SK-N-SH (cell line): ENCODE measurements at regions not wholly inside any gene's neighbourhood (a gene's known extent, or its start where the extent isn't known, plus 50 kb on each side); places are given as distances from the start of the nearest gene placed in this dataset.

Experiments used
- CTCF ChIA-PET: fragments of 300-600, 350-600 bp; formaldehyde crosslinking; extraction: SDS; loops from one replicate; lab custom pipeline; 2021; lab: Yijun Ruan, JAX
- POLR2A ChIA-PET: fragments of 350-600 bp; sonication (Branson Sonifier 250); formaldehyde crosslinking; extraction: SDS; loops from one replicate; lab custom pipeline; 2020; ENCODE audit warnings: antibody characterized with exemption, inconsistent platforms; lab: Yijun Ruan, JAX
- DNase-seq: peaks from one replicate; pipeline ENCODE4 v3.0.0; 2012
- H2AFZ ChIP-seq: fragments of 200-600 bp; sonication (generic); 2 replicates; pipeline ENCODE4 v1.8.1; 2016; ENCODE audit warnings: antibody characterized with exemption, mild to moderate bottlenecking, low read depth
- H3F3A ChIP-seq: fragments of 200-600 bp; sonication (generic); replicated peaks from 2 replicates; pipeline ENCODE3; 2016; ENCODE audit warnings: antibody characterized with exemption, mild to moderate bottlenecking; ENCODE audit not compliant: insufficient read depth
- H3K27ac ChIP-seq, 2 experiments: fragments of 200-500 bp in 1 of 2; fragments of 200-600 bp in 1 of 2; sonication (Bioruptor generic) in 1 of 2; sonication (generic), shearing (Covaris generic) in 1 of 2; 2 replicates each; pipeline versions ENCODE4 v1.5.1 to v1.6.1; 2014 to 2016; ENCODE audit warnings: low read depth in 2 of 2, inconsistent platforms in 1 of 2, low read length in 1 of 2, mild to moderate bottlenecking in 1 of 2, mixed read lengths in 1 of 2
- H3K27me3 ChIP-seq: fragments of 200-600 bp; sonication (generic), shearing (Covaris generic); 2 replicates; pipeline ENCODE4 v1.6.1; 2016; ENCODE audit warnings: mixed run types; ENCODE audit not compliant: insufficient read depth
- H3K36me3 ChIP-seq, 2 experiments: fragments of 200-500 bp in 1 of 2; fragments of 200-600 bp in 1 of 2; sonication (Bioruptor generic) in 1 of 2; sonication (generic) in 1 of 2; replicated peaks in 1 of 2; 2 replicates each; pipeline versions ENCODE3 to v1.5.1; 2014 to 2016; ENCODE audit warnings: low read length in 1 of 2, mild to moderate bottlenecking in 1 of 2; ENCODE audit not compliant: insufficient read depth in 2 of 2, control insufficient read depth in 1 of 2
- H3K4me1 ChIP-seq, 2 experiments: fragments of 200-500 bp in 1 of 2; fragments of 200-600 bp in 1 of 2; sonication (Bioruptor generic) in 1 of 2; sonication (generic), shearing (Covaris generic) in 1 of 2; 2 replicates each; pipeline versions ENCODE4 v1.5.1 to v1.6.1; 2014 to 2016; ENCODE audit warnings: low read depth in 1 of 2, low read length in 1 of 2, mixed run types in 1 of 2; ENCODE audit not compliant: insufficient read depth in 2 of 2, control insufficient read depth in 1 of 2
- H3K4me2 ChIP-seq: fragments of 200-600 bp; sonication (generic), shearing (Covaris generic); 2 replicates; pipeline ENCODE4 v1.6.1; 2017; ENCODE audit warnings: mixed run types
- H3K4me3 ChIP-seq, 2 experiments: fragments of 200-500 bp in 1 of 2; fragments of 200-600 bp in 1 of 2; sonication (Bioruptor generic) in 1 of 2; sonication (generic), shearing (Covaris generic) in 1 of 2; 2 replicates each; pipeline versions ENCODE4 v1.5.1 to v1.8.1; 2014 to 2016; ENCODE audit warnings: low read depth in 2 of 2, inconsistent platforms in 1 of 2, low read length in 1 of 2, mild to moderate bottlenecking in 1 of 2, mixed read lengths in 1 of 2, moderate library complexity in 1 of 2
- H3K79me2 ChIP-seq: fragments of 200-600 bp; sonication (generic); 2 replicates; pipeline ENCODE4 v1.8.1; 2017; ENCODE audit warnings: mild to moderate bottlenecking; ENCODE audit not compliant: insufficient read depth
- H3K9ac ChIP-seq: fragments of 200-600 bp; sonication (generic); 2 replicates; pipeline ENCODE4 v1.6.1; 2017; ENCODE audit warnings: mixed run types
- H3K9me2 ChIP-seq: fragments of 200-600 bp; sonication (generic); 2 replicates; pipeline ENCODE4 v1.6.1; 2017; ENCODE audit warnings: mixed run types
- H3K9me3 ChIP-seq: fragments of 200-600 bp; sonication (generic); 2 replicates; pipeline ENCODE4 v1.6.1; 2017; ENCODE audit warnings: mixed run types, mild to moderate bottlenecking, moderate library complexity
- H4K20me1 ChIP-seq: fragments of 200-600 bp; sonication (generic); 2 replicates; pipeline ENCODE4 v1.6.1; 2017; ENCODE audit warnings: mild to moderate bottlenecking, mixed run types; ENCODE audit not compliant: insufficient read depth
- EP300 ChIP-seq, 2 experiments: IDR thresholded peaks; 2 replicates each; pipeline versions ENCODE4 v1.4.0 to v1.6.1; 2012; ENCODE audit warnings: borderline replicate concordance in 1 of 2, low read depth in 1 of 2, low read length in 1 of 2
- FOSL2 ChIP-seq: IDR thresholded peaks from 2 replicates; pipeline ENCODE4 v1.4.0; 2012; ENCODE audit warnings: low read depth, mild to moderate bottlenecking, moderate library complexity, borderline replicate concordance
- JUND ChIP-seq: IDR thresholded peaks from 2 replicates; pipeline ENCODE4 v1.4.0; 2012
- MXI1 ChIP-seq: IDR thresholded peaks from 2 replicates; pipeline ENCODE4 v1.6.1; 2012; ENCODE audit warnings: mild to moderate bottlenecking, low read depth, low read length, improper control_type of control experiment
- RFX5 ChIP-seq: IDR thresholded peaks from 2 replicates; pipeline ENCODE4 v1.6.1; 2012; ENCODE audit warnings: mild to moderate bottlenecking, improper control_type of control experiment, low read length
- SIN3A ChIP-seq: IDR thresholded peaks from 2 replicates; pipeline ENCODE4 v1.6.1; 2012; ENCODE audit warnings: low read depth, mild to moderate bottlenecking, low read length, moderate library complexity, borderline replicate concordance
- SMC3 ChIP-seq: IDR thresholded peaks from 2 replicates; pipeline ENCODE4 v1.6.1; 2012; ENCODE audit warnings: low read depth, low read length, improper control_type of control experiment
- TAF1 ChIP-seq: IDR thresholded peaks from 2 replicates; pipeline ENCODE4 v1.6.1; 2012; ENCODE audit warnings: low read depth, mild to moderate bottlenecking, low read length, moderate library complexity, borderline replicate concordance
- TCF12 ChIP-seq: IDR thresholded peaks from 2 replicates; pipeline ENCODE4 v1.4.0; 2012
- YY1 ChIP-seq: IDR thresholded peaks from 2 replicates; pipeline ENCODE4 v1.4.0; 2012; ENCODE audit warnings: low read depth, mild to moderate bottlenecking
- WGBS: methylation state at CpG from one replicate; pipeline ENCODE4 v1.1.6; 2017; ENCODE audit warnings: low lambda C conversion rate; 5-methylcytosine and 5-hydroxymethylcytosine counted together
- TF ChIP-seq, protein P1 (sequence below): IDR thresholded peaks from 2 replicates; pipeline ENCODE4 v1.6.1; 2012; ENCODE audit warnings: mild to moderate bottlenecking, low read depth, low read length, moderate library complexity
- TF ChIP-seq, protein P2 (sequence below): fragments of 200-600 bp; sonication (generic); IDR thresholded peaks from 2 replicates; pipeline ENCODE4 v1.6.1; 2017; ENCODE audit warnings: antibody characterized with exemption, mild to moderate bottlenecking, moderate library complexity
- TF ChIP-seq, protein P3 (sequence below): IDR thresholded peaks from 2 replicates; pipeline ENCODE4; 2012

DNA sequence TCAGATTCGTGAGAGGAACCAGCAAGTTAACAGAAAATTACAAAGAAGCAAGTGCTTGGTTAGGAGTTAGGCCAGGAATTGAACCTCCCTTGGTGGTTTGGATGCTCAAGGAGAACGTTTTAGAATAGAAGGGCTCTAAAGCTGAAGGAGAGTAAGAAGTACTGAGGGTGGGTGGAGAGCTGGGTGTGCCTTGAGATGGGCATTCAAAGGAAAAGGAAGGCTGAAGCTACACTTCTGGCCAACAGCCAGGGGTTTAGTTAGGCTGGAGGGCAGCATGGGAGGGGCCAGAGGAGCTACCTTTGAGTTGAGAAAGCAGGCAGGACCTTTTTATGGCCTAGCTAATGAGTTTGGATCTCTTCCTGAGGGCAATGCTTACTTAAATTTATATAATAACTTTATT is 421.2 kb downstream of the CCDC91 start:
- Histone ChIP-seq H3K4me1 (no peaks in the 10 kb centered on the region; a peak in 1 of 4 replicates), H3K79me2 (no peaks in the 10 kb centered on the region), H3K27me3 (no peaks in the 10 kb centered on the region), H4K20me1 (no peaks in the 10 kb centered on the region), H3K36me3 (no peaks in the 10 kb centered on the region), H3K9ac (no peak overlapping the region), H2AFZ (0 out of 2 replicates have a peak overlapping the region, but pooled peaks have one; percentile 2), H3K9me2 (no peaks in the 10 kb centered on the region), H3K4me2 (no peak overlapping the region; the same call in 1 of the 2 replicates), H3F3A (peaks cover 3% of the 10 kb centered on the region), H3K4me3 (no peak overlapping the region), H3K9me3 (peaks cover 3% of the 10 kb centered on the region; the same call in 1 of the 2 replicates), H3K27ac (no peak overlapping the region; a peak in 1 of 4 replicates)
- no peak for DNase-seq
- 32% methylated on average over 2 of the region's 2 CpGs for WGBS
- no peak for TF ChIP-seq YY1
- TF ChIP-seq, protein P1, sequence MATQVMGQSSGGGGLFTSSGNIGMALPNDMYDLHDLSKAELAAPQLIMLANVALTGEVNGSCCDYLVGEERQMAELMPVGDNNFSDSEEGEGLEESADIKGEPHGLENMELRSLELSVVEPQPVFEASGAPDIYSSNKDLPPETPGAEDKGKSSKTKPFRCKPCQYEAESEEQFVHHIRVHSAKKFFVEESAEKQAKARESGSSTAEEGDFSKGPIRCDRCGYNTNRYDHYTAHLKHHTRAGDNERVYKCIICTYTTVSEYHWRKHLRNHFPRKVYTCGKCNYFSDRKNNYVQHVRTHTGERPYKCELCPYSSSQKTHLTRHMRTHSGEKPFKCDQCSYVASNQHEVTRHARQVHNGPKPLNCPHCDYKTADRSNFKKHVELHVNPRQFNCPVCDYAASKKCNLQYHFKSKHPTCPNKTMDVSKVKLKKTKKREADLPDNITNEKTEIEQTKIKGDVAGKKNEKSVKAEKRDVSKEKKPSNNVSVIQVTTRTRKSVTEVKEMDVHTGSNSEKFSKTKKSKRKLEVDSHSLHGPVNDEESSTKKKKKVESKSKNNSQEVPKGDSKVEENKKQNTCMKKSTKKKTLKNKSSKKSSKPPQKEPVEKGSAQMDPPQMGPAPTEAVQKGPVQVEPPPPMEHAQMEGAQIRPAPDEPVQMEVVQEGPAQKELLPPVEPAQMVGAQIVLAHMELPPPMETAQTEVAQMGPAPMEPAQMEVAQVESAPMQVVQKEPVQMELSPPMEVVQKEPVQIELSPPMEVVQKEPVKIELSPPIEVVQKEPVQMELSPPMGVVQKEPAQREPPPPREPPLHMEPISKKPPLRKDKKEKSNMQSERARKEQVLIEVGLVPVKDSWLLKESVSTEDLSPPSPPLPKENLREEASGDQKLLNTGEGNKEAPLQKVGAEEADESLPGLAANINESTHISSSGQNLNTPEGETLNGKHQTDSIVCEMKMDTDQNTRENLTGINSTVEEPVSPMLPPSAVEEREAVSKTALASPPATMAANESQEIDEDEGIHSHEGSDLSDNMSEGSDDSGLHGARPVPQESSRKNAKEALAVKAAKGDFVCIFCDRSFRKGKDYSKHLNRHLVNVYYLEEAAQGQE: no peak
- TF ChIP-seq SMC3: no peak
- no peak for TF ChIP-seq TAF1
- no peak for TF ChIP-seq MXI1
- TF ChIP-seq, protein P2, sequence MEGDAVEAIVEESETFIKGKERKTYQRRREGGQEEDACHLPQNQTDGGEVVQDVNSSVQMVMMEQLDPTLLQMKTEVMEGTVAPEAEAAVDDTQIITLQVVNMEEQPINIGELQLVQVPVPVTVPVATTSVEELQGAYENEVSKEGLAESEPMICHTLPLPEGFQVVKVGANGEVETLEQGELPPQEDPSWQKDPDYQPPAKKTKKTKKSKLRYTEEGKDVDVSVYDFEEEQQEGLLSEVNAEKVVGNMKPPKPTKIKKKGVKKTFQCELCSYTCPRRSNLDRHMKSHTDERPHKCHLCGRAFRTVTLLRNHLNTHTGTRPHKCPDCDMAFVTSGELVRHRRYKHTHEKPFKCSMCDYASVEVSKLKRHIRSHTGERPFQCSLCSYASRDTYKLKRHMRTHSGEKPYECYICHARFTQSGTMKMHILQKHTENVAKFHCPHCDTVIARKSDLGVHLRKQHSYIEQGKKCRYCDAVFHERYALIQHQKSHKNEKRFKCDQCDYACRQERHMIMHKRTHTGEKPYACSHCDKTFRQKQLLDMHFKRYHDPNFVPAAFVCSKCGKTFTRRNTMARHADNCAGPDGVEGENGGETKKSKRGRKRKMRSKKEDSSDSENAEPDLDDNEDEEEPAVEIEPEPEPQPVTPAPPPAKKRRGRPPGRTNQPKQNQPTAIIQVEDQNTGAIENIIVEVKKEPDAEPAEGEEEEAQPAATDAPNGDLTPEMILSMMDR: no peak
- TF ChIP-seq RFX5: no peak
- no peak for TF ChIP-seq FOSL2
- TF ChIP-seq JUND: no peak
- TF ChIP-seq EP300 (IDR thresholded peaks at IDR 0.05; ENCODE audit: borderline replicate concordance in 1 of 2, low read depth in 1 of 2, low read length in 1 of 2): no peak
- no peak for TF ChIP-seq TCF12
- TF ChIP-seq, protein P3, sequence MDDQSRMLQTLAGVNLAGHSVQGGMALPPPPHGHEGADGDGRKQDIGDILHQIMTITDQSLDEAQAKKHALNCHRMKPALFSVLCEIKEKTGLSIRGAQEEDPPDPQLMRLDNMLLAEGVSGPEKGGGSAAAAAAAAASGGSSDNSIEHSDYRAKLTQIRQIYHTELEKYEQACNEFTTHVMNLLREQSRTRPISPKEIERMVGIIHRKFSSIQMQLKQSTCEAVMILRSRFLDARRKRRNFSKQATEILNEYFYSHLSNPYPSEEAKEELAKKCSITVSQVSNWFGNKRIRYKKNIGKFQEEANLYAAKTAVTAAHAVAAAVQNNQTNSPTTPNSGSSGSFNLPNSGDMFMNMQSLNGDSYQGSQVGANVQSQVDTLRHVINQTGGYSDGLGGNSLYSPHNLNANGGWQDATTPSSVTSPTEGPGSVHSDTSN: no peak
- TF ChIP-seq SIN3A: no peak
- ChIA-PET POLR2A (no interaction called here), CTCF (no interaction called here)
